Neuron (in vitro differentiated cells): ENCODE measurements at regions not wholly inside any gene's neighbourhood (a gene's known extent, or its start where the extent isn't known, plus 50 kb on each side); places are given as distances from the start of the nearest gene placed in this dataset.
"Not testable (repeated sequence)": the region's sequence is repeated elsewhere in the genome, so short reads cannot be mapped to it uniquely, and the experiment has no call there.

Experiments used
- H2AFZ ChIP-seq: one replicate; pipeline ENCODE4 v1.6.1; 2013; ENCODE audit warnings: low read depth, mild to moderate bottlenecking, inconsistent platforms, low read length, moderate library complexity
- H3K27me3 ChIP-seq: one replicate; pipeline ENCODE4 v1.6.1; 2013; ENCODE audit warnings: low read length; ENCODE audit not compliant: insufficient read depth
- H3K36me3 ChIP-seq: one replicate; pipeline ENCODE4 v1.6.1; 2013; ENCODE audit warnings: low read length; ENCODE audit not compliant: insufficient read depth
- H3K4me1 ChIP-seq: one replicate; pipeline ENCODE4 v1.6.1; 2013; ENCODE audit warnings: low read length; ENCODE audit not compliant: insufficient read depth
- H3K4me3 ChIP-seq: 2 replicates; pipeline ENCODE4 v1.5.1; 2013; ENCODE audit warnings: mild to moderate bottlenecking, low read length, moderate library complexity
- H3K9me3 ChIP-seq: one replicate; pipeline ENCODE4 v1.6.1; 2013; ENCODE audit warnings: low read length

- no peaks in the 10 kb centered on the region for H3K9me3 ChIP-seq
- H3K27me3 ChIP-seq = no peaks in the 10 kb centered on the region
- H2AFZ ChIP-seq = no peak overlapping the region
- no peaks in the 10 kb centered on the region for H3K36me3 ChIP-seq
- H3K4me3 ChIP-seq = no peak overlapping the region
- H3K4me1 ChIP-seq = no peaks in the 10 kb centered on the region
Observed at GRCh38 chr9:117823576-117823975, 119.4 kb downstream of the TLR4 start.

- no peak overlapping the region for H2AFZ ChIP-seq
- no peaks in the 10 kb centered on the region for H3K27me3 ChIP-seq
- no peaks in the 10 kb centered on the region for H3K36me3 ChIP-seq
- no peaks in the 10 kb centered on the region for H3K9me3 ChIP-seq
- no peak overlapping the region for H3K4me3 ChIP-seq
- H3K4me1 ChIP-seq = no peaks in the 10 kb centered on the region
Observed at GRCh38 chr9:117825609-117826347, 121.6 kb downstream of the TLR4 start.

GRCh38 chr9:117826837-117827236 is 122.6 kb downstream of the TLR4 start:
- Histone ChIP-seq H3K27me3 (no peaks in the 10 kb centered on the region), H3K4me3 (no peak overlapping the region), H3K4me1 (no peaks in the 10 kb centered on the region), H3K36me3 (no peaks in the 10 kb centered on the region), H2AFZ (no peak overlapping the region), H3K9me3 (no peaks in the 10 kb centered on the region)

- Histone ChIP-seq H3K27me3 (no peaks in the 10 kb centered on the region), H2AFZ (no peak overlapping the region), H3K4me1 (no peaks in the 10 kb centered on the region), H3K4me3 (no peak overlapping the region), H3K36me3 (no peaks in the 10 kb centered on the region), H3K9me3 (no peaks in the 10 kb centered on the region)
Observed at GRCh38 chr9:117827456-117827855, 123.3 kb downstream of the TLR4 start.

- no peaks in the 10 kb centered on the region for H3K4me1 ChIP-seq
- H2AFZ ChIP-seq = no peak overlapping the region
- H3K27me3 ChIP-seq = no peaks in the 10 kb centered on the region
- no peaks in the 10 kb centered on the region for H3K9me3 ChIP-seq
- no peaks in the 10 kb centered on the region for H3K36me3 ChIP-seq
- H3K4me3 ChIP-seq = no peak overlapping the region
Observed at GRCh38 chr9:117828466-117828865, 124.3 kb downstream of the TLR4 start.

- Histone ChIP-seq H2AFZ (no peak overlapping the region), H3K4me1 (no peaks in the 10 kb centered on the region), H3K4me3 (no peak overlapping the region), H3K9me3 (no peaks in the 10 kb centered on the region), H3K27me3 (no peaks in the 10 kb centered on the region), H3K36me3 (no peaks in the 10 kb centered on the region)
Observed at GRCh38 chr9:117835798-117836197, 131.6 kb downstream of the TLR4 start.

GRCh38 chr9:117839862-117840261 is 135.7 kb downstream of the TLR4 start:
- no peaks in the 10 kb centered on the region for H3K9me3 ChIP-seq
- no peak overlapping the region for H3K4me3 ChIP-seq
- H3K36me3 ChIP-seq = no peaks in the 10 kb centered on the region
- H3K4me1 ChIP-seq = no peaks in the 10 kb centered on the region
- no peak overlapping the region for H2AFZ ChIP-seq
- no peaks in the 10 kb centered on the region for H3K27me3 ChIP-seq

GRCh38 chr9:117851836-117852461 is 147.7 kb downstream of the TLR4 start:
- H3K27me3 ChIP-seq, H3K9me3 ChIP-seq, H2AFZ ChIP-seq, H3K4me3 ChIP-seq, H3K4me1 ChIP-seq, H3K36me3 ChIP-seq: not testable (repeated sequence)

- H3K36me3 ChIP-seq = no peaks in the 10 kb centered on the region
- no peak overlapping the region for H3K4me3 ChIP-seq
- no peak overlapping the region for H2AFZ ChIP-seq
- no peaks in the 10 kb centered on the region for H3K4me1 ChIP-seq
- no peaks in the 10 kb centered on the region for H3K27me3 ChIP-seq
- H3K9me3 ChIP-seq = no peaks in the 10 kb centered on the region
Observed at GRCh38 chr9:117858561-117858960, 154.4 kb downstream of the TLR4 start.

- Histone ChIP-seq H3K4me3 (no peak overlapping the region), H3K27me3 (no peaks in the 10 kb centered on the region), H3K4me1 (no peaks in the 10 kb centered on the region), H3K9me3 (no peaks in the 10 kb centered on the region), H3K36me3 (no peaks in the 10 kb centered on the region), H2AFZ (no peak overlapping the region)
Observed at GRCh38 chr9:117860849-117861248, 156.6 kb downstream of the TLR4 start.

- H3K4me3 ChIP-seq = no peak overlapping the region
- H3K27me3 ChIP-seq = no peaks in the 10 kb centered on the region
- H2AFZ ChIP-seq = no peak overlapping the region
- no peaks in the 10 kb centered on the region for H3K36me3 ChIP-seq
- H3K4me1 ChIP-seq = no peaks in the 10 kb centered on the region
- no peaks in the 10 kb centered on the region for H3K9me3 ChIP-seq
Observed at GRCh38 chr9:117864385-117865057, 160.3 kb downstream of the TLR4 start.

GRCh38 chr9:117868594-117868993 is 164.4 kb downstream of the TLR4 start:
- H3K27me3 ChIP-seq = no peaks in the 10 kb centered on the region
- no peaks in the 10 kb centered on the region for H3K9me3 ChIP-seq
- no peak overlapping the region for H2AFZ ChIP-seq
- no peaks in the 10 kb centered on the region for H3K36me3 ChIP-seq
- no peak overlapping the region for H3K4me3 ChIP-seq
- no peaks in the 10 kb centered on the region for H3K4me1 ChIP-seq

GRCh38 chr9:117869287-117869686 is 165.1 kb downstream of the TLR4 start:
- H3K36me3 ChIP-seq = no peaks in the 10 kb centered on the region
- H3K4me1 ChIP-seq = no peaks in the 10 kb centered on the region
- no peak overlapping the region for H2AFZ ChIP-seq
- no peaks in the 10 kb centered on the region for H3K27me3 ChIP-seq
- no peaks in the 10 kb centered on the region for H3K9me3 ChIP-seq
- H3K4me3 ChIP-seq = no peak overlapping the region
